ENCODE measurements at regions not wholly inside any gene's neighbourhood (a gene's known extent, or its start where the extent isn't known, plus 50 kb on each side); places are given as distances from the start of the nearest gene placed in this dataset.

DNA sequence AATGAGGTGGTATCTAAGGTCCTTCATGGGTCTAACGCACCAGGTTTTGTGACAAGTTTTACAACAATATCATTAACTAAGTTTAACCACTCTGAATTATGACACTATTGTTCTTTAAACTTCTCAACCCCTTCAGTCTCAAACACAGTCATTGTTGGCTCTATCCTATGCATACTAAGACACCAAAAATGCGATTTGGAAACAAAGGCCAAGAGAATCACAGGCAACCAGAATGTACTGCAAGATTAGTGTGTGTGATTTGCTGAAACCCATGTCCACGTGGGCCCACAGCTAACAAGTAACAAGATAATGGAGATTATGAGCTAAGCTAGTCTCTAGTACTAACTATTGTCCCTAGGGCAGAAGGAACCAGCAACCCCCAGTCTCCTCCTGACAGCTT is 142.2 kb upstream of the RANBP3L start:
- TF ChIP-seq POLR2AphosphoS5 (IDR thresholded peaks at IDR 0.05; ENCODE audit: low read depth, low read length) (no peak), POLR2A (IDR thresholded peaks at IDR 0.05; ENCODE audit: low read depth, low read length) (no peak), TAF1 (IDR thresholded peaks at IDR 0.05; ENCODE audit: borderline replicate concordance, low read depth, low read length) (no peak)

All from GM12892 (cell line).